ENCODE measurements at regions not wholly inside any gene's neighbourhood (a gene's known extent, or its start where the extent isn't known, plus 50 kb on each side); places are given as distances from the start of the nearest gene placed in this dataset.

DNA sequence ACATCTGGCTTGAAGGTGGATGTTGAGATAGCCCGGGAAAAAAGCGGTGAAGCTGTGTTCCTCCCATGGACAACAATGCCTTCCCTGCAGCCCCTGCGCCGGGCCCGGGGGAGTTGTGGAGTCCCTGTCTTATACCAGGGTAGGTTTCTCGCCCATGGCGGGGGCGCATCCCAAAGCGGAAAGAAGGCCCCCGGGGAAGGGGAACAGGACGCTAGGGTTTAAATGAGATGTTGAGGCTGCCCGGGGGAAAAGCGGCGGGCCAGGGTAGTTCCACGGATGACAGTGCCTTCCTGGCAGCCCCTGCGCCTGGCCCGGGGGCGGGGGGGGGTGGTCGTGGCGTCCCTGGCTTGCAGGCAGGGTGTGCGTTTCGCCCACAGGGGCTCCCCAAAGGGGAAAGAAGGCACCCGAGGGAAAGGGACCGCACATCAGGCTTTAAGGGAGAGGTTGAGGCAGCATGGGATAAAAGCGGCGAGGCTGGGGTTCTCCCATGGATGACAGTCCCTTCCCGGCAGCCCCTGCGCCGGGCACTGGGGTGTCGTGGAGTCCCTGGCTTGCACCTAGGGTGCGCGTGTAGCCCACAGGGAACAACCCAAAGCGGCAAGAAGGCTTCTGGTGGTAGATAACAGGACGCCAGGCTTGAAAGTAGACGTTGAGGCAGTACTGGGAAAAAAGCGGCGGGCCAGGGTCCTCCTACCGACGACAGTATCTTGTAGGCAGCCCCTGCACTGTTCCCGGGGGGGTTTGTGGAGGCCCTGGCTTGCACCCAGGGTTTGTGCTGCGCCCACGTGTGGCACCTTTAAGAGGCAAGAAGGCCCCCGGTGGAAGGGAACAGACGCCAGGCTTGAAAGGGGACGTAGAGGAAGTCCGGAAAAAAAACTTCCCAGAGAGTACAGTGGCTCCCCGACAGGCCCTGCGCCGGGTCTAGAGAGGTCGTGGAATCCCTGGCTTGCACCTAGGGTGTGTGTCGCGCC, 160.8 kb upstream of the ALG10B start:
- Histone ChIP-seq H3K36me3 (ENCODE audit: control insufficient read depth, insufficient read depth, low read length) (peaks cover 4% of the 10 kb centered on the region), H3K9ac (ENCODE audit: low read depth, low read length) (no peak overlapping the region), H3K9me3 (ENCODE audit: control insufficient read depth, insufficient read depth, low read length) (peaks cover 11% of the 10 kb centered on the region), H3K27me3 (ENCODE audit: control insufficient read depth, insufficient read depth, low read length) (no peaks in the 10 kb centered on the region), H3K4me1 (ENCODE audit: control insufficient read depth, insufficient read depth, low read length) (no peaks in the 10 kb centered on the region), H3K4me3 (ENCODE audit: low read depth, low read length) (no peak overlapping the region)

DNA sequence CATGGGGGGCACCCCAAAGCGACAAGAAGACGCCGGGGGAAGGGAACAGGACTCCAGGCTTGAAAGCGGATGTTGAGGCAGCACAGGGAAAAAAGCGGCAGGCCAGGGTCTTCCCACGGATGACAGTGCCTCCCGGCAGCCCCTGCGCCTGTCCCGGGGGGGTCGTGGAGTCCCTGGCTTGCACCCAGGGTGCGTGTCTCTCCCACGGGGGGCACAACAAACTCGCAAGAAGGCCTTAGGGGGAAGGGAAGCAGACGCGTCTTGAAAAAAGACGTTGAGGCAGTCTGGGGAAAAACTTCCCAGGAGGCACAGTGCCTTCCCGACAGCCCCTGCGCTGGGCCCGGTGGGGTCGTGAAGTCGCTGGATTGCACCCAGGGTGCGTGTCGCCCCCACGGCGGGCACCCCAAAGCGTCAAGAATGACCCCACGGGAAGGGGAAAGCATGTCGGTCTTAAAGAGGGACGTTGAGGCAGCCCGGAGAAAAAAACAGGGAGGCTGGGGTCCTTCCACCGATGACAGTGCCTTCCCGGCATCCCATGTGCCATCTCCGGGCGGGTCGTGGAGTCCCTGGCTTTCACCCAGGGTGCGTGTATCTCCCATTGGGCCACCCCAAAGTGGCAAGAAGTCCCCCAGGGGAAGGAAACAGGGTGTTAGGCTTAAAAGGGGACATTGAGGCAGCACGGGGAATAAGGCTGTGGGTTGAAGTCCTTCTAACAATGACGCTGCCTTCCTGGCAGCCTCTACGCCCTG, 159.9 kb upstream of the ALG10B start:
- Histone ChIP-seq H3K9ac (ENCODE audit: low read depth, low read length) (no peak overlapping the region), H3K4me3 (ENCODE audit: low read depth, low read length) (no peak overlapping the region), H3K27me3 (ENCODE audit: control insufficient read depth, insufficient read depth, low read length) (no peaks in the 10 kb centered on the region)

DNA sequence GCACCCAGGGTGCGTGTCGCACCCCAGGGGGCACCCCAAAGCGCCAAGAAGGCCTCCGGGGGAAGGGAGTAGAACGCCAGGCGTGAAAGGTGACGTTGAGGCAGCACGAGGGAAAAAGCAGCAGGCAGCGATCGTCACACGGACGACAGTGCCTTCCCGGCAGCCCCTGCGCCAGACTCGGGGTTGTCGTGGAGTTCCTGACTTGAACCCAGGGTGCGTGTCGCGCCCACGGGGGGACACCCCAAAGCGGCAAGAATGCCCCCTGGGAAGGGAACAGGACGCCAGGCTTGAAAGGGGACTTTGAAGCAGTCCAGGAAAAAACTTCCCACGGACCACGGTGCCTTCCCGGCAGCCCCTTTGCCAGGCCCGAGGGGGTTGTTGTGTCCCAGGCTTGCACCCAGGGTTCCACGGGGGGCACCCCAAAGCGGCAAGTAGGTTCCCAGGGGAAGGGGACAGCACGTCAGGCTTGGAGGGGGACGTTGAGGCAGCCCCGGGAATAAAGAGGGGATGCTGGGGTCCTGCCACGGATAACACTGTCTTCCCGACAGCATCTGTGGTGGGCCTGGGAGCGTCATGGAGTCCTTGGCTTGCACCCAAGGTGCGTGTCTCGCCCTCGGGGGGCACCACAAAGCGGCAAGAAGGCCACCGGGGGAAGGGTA, 159.2 kb upstream of the ALG10B start:
- Histone ChIP-seq H3K36me3 (ENCODE audit: control insufficient read depth, insufficient read depth, low read length) (peaks cover 4% of the 10 kb centered on the region), H3K4me3 (ENCODE audit: low read depth, low read length) (no peak overlapping the region), H3K9ac (ENCODE audit: low read depth, low read length) (no peak overlapping the region), H3K27me3 (ENCODE audit: control insufficient read depth, insufficient read depth, low read length) (no peaks in the 10 kb centered on the region), H3K9me3 (ENCODE audit: control insufficient read depth, insufficient read depth, low read length) (peaks cover 11% of the 10 kb centered on the region), H3K4me1 (ENCODE audit: control insufficient read depth, insufficient read depth, low read length) (no peaks in the 10 kb centered on the region)

More for the DNA sequence above, 159.9 kb upstream of the ALG10B start:
- Histone ChIP-seq H3K4me1 (ENCODE audit: control insufficient read depth, insufficient read depth, low read length) (no peaks in the 10 kb centered on the region), H3K36me3 (ENCODE audit: control insufficient read depth, insufficient read depth, low read length) (peaks cover 4% of the 10 kb centered on the region), H3K9me3 (ENCODE audit: control insufficient read depth, insufficient read depth, low read length) (peaks cover 11% of the 10 kb centered on the region)

DNA sequence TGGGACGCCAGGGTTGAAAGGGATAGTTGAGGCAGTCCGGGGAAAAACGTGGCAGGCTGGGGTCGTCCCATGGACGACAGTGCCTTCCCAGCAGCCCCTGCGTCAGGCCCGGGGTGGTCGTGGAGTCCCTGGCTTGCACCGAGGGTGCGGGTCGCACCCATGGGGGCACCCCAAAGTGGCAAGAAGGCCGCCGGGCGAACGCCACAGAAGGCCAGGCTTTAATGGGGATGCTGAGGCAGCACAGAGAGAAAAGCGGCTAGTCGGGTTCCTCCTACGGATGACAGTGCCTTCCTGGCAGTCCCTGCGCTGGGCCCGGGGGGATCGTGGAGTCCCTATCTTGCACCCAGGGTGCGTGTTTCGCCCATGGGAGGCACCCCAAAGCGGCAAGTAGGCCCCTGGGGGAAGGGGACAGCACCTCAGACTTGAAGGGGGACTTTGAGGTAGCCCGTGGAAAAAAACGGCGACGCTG, 158.6 kb upstream of the ALG10B start:
- no peaks in the 10 kb centered on the region for H3K4me1 ChIP-seq (ENCODE audit: control insufficient read depth, insufficient read depth, low read length)
- peaks cover 4% of the 10 kb centered on the region for H3K36me3 ChIP-seq (ENCODE audit: control insufficient read depth, insufficient read depth, low read length)
- peaks cover 11% of the 10 kb centered on the region for H3K9me3 ChIP-seq (ENCODE audit: control insufficient read depth, insufficient read depth, low read length)
- H3K4me3 ChIP-seq (ENCODE audit: low read depth, low read length) = no peak overlapping the region
- H3K9ac ChIP-seq (ENCODE audit: low read depth, low read length) = no peak overlapping the region
- no peaks in the 10 kb centered on the region for H3K27me3 ChIP-seq (ENCODE audit: control insufficient read depth, insufficient read depth, low read length)

DNA sequence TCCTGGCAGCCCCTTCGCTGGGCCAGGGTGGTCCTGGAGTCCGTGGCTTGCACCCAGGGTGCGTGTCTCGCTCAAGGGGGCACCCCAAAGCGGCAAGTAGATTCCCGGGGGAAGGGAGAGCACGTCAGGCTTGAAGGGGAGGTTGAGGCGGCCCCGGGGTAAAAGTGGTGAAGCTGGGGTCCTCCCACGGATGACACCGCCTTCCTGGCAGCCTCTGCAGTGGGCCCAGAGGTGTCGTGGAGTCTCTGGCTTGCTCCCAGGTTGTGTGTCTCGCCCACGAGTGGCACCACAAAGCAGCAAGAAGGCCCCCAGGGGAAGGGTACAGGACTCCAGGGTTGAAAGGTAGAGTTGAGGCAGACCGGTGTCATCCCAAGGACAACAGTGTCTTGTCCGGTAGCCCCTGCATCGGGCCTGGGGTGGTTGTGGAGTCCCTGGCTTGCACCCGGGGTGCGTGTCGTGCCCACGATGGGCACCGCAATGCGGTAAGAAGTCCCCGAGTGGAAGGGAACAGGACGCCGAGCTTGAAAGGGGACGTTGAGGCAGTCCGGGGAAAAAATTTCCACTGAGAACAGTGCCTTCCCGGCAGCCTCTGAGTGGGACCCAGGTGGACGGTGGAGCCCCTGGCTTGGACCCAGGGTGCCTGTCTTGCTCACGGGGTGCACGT, 158.0 kb upstream of the ALG10B start:
- no peak overlapping the region for H3K4me3 ChIP-seq (ENCODE audit: low read depth, low read length)
- peaks cover 11% of the 10 kb centered on the region for H3K9me3 ChIP-seq (ENCODE audit: control insufficient read depth, insufficient read depth, low read length)
- H3K4me1 ChIP-seq (ENCODE audit: control insufficient read depth, insufficient read depth, low read length) = no peaks in the 10 kb centered on the region
- peaks cover 4% of the 10 kb centered on the region for H3K36me3 ChIP-seq (ENCODE audit: control insufficient read depth, insufficient read depth, low read length)
- no peak overlapping the region for H3K9ac ChIP-seq (ENCODE audit: low read depth, low read length)
- no peaks in the 10 kb centered on the region for H3K27me3 ChIP-seq (ENCODE audit: control insufficient read depth, insufficient read depth, low read length)

- no peak overlapping the region for H3K9ac ChIP-seq (ENCODE audit: low read depth, low read length)
- no peaks in the 10 kb centered on the region for H3K27me3 ChIP-seq (ENCODE audit: control insufficient read depth, insufficient read depth, low read length)
- H3K36me3 ChIP-seq (ENCODE audit: control insufficient read depth, insufficient read depth, low read length) = peaks cover 4% of the 10 kb centered on the region
- peaks cover 10% of the 10 kb centered on the region for H3K9me3 ChIP-seq (ENCODE audit: control insufficient read depth, insufficient read depth, low read length)
- H3K4me3 ChIP-seq (ENCODE audit: low read depth, low read length) = no peak overlapping the region
- no peaks in the 10 kb centered on the region for H3K4me1 ChIP-seq (ENCODE audit: control insufficient read depth, insufficient read depth, low read length)
These were observed 157.5 kb upstream of the ALG10B start for GRCh38 chr12:38159092-38159551.

GRCh38 chr12:38159591-38160317, 156.8 kb upstream of the ALG10B start:
- H3K4me3 ChIP-seq (ENCODE audit: low read depth, low read length) = no peak overlapping the region
- H3K36me3 ChIP-seq (ENCODE audit: control insufficient read depth, insufficient read depth, low read length) = peaks cover 4% of the 10 kb centered on the region
- no peaks in the 10 kb centered on the region for H3K4me1 ChIP-seq (ENCODE audit: control insufficient read depth, insufficient read depth, low read length)
- H3K9me3 ChIP-seq (ENCODE audit: control insufficient read depth, insufficient read depth, low read length) = peaks cover 7% of the 10 kb centered on the region
- no peaks in the 10 kb centered on the region for H3K27me3 ChIP-seq (ENCODE audit: control insufficient read depth, insufficient read depth, low read length)
- H3K9ac ChIP-seq (ENCODE audit: low read depth, low read length) = no peak overlapping the region

DNA sequence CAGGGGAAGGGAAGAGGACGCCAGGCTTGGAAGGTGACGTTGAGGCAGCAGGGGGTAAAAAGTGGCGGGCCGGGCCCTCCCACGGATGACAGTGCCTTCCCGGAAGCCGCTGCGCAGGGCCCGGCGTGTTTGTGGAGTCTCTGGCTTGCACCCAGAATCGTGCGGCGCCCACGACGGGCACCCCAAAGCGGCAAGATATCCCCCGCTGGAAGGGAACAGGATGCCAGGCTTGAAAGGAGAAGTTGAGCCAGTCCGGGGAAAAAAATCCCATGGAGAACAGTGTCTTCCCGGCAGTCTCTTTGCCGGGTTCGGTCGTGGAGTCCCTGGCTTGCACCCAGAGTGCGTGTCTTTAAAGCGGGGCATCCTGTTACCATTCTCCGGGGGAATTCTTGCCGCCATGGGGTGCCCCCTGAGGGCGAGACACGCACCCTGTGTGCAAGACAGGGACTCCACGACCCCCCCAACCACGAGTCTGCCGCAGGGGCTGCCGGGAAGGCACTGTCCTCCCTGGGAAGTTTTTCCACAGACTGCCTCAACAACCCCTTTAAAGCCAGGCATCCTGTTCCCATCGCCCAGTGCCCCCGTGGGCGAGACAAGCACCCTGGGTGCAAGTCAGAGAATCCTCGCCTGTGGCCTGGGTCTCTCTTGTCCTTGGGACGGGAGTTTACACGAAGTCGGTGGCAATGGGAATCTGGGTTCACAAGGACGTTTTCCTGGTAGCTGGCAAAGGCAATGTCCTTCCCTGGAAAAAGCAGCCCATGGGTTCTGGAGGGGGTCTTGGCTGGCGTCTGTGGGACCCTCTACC, 156.1 kb upstream of the ALG10B start:
- H3K4me3 ChIP-seq (ENCODE audit: low read depth, low read length) = no peak overlapping the region
- no peak overlapping the region for H3K9ac ChIP-seq (ENCODE audit: low read depth, low read length)
- peaks cover 7% of the 10 kb centered on the region for H3K9me3 ChIP-seq (ENCODE audit: control insufficient read depth, insufficient read depth, low read length)
- H3K27me3 ChIP-seq (ENCODE audit: control insufficient read depth, insufficient read depth, low read length) = no peaks in the 10 kb centered on the region
- no peaks in the 10 kb centered on the region for H3K4me1 ChIP-seq (ENCODE audit: control insufficient read depth, insufficient read depth, low read length)
- H3K36me3 ChIP-seq (ENCODE audit: control insufficient read depth, insufficient read depth, low read length) = peaks cover 4% of the 10 kb centered on the region

DNA sequence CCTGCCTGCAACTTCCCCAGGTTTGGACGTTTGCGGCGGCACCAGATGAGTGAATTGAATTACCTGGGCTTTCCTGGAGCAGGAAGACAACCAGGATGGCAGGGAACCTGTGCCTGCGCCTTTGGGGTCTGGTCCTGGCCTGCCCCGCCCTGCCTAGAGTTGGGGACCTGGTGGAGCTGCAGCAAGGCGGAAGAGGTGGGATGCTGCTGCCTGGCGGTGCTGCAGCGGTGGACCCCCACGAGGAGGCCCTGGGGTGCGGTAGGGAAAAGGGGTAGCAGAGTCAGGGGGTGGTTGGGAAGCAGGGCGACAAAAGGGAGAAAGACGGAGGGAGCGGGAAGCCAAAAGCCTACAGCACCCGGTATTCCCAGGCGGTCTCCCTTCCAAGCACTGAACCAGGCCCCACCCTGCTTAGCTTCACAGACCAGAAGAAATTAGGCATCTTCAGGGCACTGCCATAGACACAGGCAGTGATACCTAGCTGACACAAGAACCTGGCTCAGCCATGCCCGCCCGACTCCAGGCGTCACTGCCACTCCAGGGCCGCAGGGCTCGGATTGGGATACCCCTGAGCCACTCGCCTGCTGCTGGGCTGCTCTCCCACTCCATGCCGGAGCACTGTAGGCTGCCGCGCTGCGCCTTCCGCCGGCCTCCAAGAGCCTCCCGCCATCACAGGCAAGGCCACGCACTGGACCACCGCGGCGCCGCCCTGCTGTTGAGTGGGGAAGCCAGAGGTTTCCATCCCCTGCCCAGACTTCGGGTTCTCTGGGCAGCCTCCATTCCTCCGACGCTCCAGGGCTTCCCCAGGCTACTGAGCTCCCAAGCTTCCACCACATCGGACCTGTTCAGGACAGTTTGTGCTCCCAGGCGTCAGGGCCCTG, 155.2 kb upstream of the ALG10B start:
- Histone ChIP-seq H3K9ac (ENCODE audit: low read depth, low read length) (no peak overlapping the region), H3K4me3 (ENCODE audit: low read depth, low read length) (no peak overlapping the region), H3K36me3 (ENCODE audit: control insufficient read depth, insufficient read depth, low read length) (peaks cover 4% of the 10 kb centered on the region), H3K27me3 (ENCODE audit: control insufficient read depth, insufficient read depth, low read length) (no peaks in the 10 kb centered on the region), H3K4me1 (ENCODE audit: control insufficient read depth, insufficient read depth, low read length) (no peaks in the 10 kb centered on the region), H3K9me3 (ENCODE audit: control insufficient read depth, insufficient read depth, low read length) (peaks cover 8% of the 10 kb centered on the region)
